ENCODE measurements at regions not wholly inside any gene's neighbourhood (a gene's known extent, or its start where the extent isn't known, plus 50 kb on each side); places are given as distances from the start of the nearest gene placed in this dataset.

GRCh38 chr9:20054734-20055133 lies 265.9 kb upstream of the SLC24A2 start:
- no peak for TF ChIP-seq POLR2AphosphoS5 (IDR thresholded peaks at IDR 0.05)
- no peak for TF ChIP-seq POLR2A (IDR thresholded peaks at IDR 0.05)
- no peak for TF ChIP-seq CTCF (IDR thresholded peaks at IDR 0.05)
- TF ChIP-seq EP300 (IDR thresholded peaks at IDR 0.05): no peak
- H3K4me1 ChIP-seq: no peaks in the 10 kb centered on the region
- 63 to 87% (median 77%) methylated on average over 1 of the region's 1 CpG for WGBS, 5 donors
- no peak overlapping the region for H3K27ac ChIP-seq
- no peak overlapping the region for H3K4me3 ChIP-seq
- H3K9me3 ChIP-seq: no peaks in the 10 kb centered on the region
- no peaks in the 10 kb centered on the region for H3K36me3 ChIP-seq
- DNase-seq: no peak
- H3K27me3 ChIP-seq: no peaks in the 10 kb centered on the region
- intact Hi-C loops (cut with DNase I; ENCODE audit: low total_unique reads): no loop called here

- Histone ChIP-seq H3K9me3 (no peaks in the 10 kb centered on the region), H3K4me1 (no peaks in the 10 kb centered on the region), H3K36me3 (no peaks in the 10 kb centered on the region), H3K27me3 (no peaks in the 10 kb centered on the region), H3K27ac (no peak overlapping the region), H3K4me3 (no peak overlapping the region)
- WGBS, 5 donors: 81 to 90% (median 87%) methylated on average over 4 of the region's 4 CpGs
- no peak for DNase-seq
- intact Hi-C loops (cut with DNase I; ENCODE audit: low total_unique reads): no loop called here
- no peak for TF ChIP-seq CTCF (IDR thresholded peaks at IDR 0.05)
- TF ChIP-seq POLR2A (IDR thresholded peaks at IDR 0.05): no peak
- TF ChIP-seq POLR2AphosphoS5 (IDR thresholded peaks at IDR 0.05): no peak
- no peak for TF ChIP-seq EP300 (IDR thresholded peaks at IDR 0.05)
Observed at GRCh38 chr9:20048985-20049384, 260.1 kb upstream of the SLC24A2 start.

GRCh38 chr9:20048437-20048836 lies 259.6 kb upstream of the SLC24A2 start:
- whole genome bisulfite sequencing, 5 donors: 58 to 68% (median 63%) methylated on average over 2 of the region's 2 CpGs
- intact Hi-C loops (cut with DNase I; ENCODE audit: low total_unique reads): no loop called here
- no peak overlapping the region for H3K27ac ChIP-seq
- no peaks in the 10 kb centered on the region for H3K9me3 ChIP-seq
- TF ChIP-seq CTCF (IDR thresholded peaks at IDR 0.05): no peak
- no peak for TF ChIP-seq EP300 (IDR thresholded peaks at IDR 0.05)
- no peak for TF ChIP-seq POLR2A (IDR thresholded peaks at IDR 0.05)
- TF ChIP-seq POLR2AphosphoS5 (IDR thresholded peaks at IDR 0.05): no peak
- H3K4me1 ChIP-seq: no peaks in the 10 kb centered on the region
- H3K27me3 ChIP-seq: no peaks in the 10 kb centered on the region
- no peak overlapping the region for H3K4me3 ChIP-seq
- no peak for DNase-seq
- H3K36me3 ChIP-seq: no peaks in the 10 kb centered on the region

- Histone ChIP-seq H3K27me3 (no peaks in the 10 kb centered on the region), H3K36me3 (no peaks in the 10 kb centered on the region), H3K27ac (no peak overlapping the region), H3K9me3 (no peaks in the 10 kb centered on the region), H3K4me3 (no peak overlapping the region), H3K4me1 (peaks cover 0 to 17% (median 7%) of the 10 kb centered on the region in 4 donors)
- TF ChIP-seq POLR2AphosphoS5 (IDR thresholded peaks at IDR 0.05) (no peak), POLR2A (IDR thresholded peaks at IDR 0.05) (no peak)
- intact Hi-C loops (cut with DNase I; ENCODE audit: low total_unique reads): no loop called here
- no peak for DNase-seq
Observed at GRCh38 chr9:20044686-20045085, 255.8 kb upstream of the SLC24A2 start.

- TF ChIP-seq CTCF (IDR thresholded peaks at IDR 0.05) (no peak), EP300 (IDR thresholded peaks at IDR 0.05) (no peak)
- no peaks in the 10 kb centered on the region for H3K9me3 ChIP-seq
- H3K27me3 ChIP-seq: no peaks in the 10 kb centered on the region
- WGBS, 5 donors: 71 to 93% (median 84%) methylated on average over 1 of the region's 1 CpG
- H3K36me3 ChIP-seq: no peaks in the 10 kb centered on the region
- intact Hi-C loops (cut with DNase I; ENCODE audit: low total_unique reads): no loop called here
- DNase-seq: no peak
- no peak overlapping the region for H3K4me3 ChIP-seq
- H3K27ac ChIP-seq: no peak overlapping the region
- peaks cover 0 to 17% (median 7%) of the 10 kb centered on the region in 4 donors for H3K4me1 ChIP-seq
Observed at GRCh38 chr9:20043461-20043860, 254.6 kb upstream of the SLC24A2 start.

Measured in stomach (tissue), 8 donors.